Naive B cell (primary cell): ENCODE measurements at regions not wholly inside any gene's neighbourhood (a gene's known extent, or its start where the extent isn't known, plus 50 kb on each side); places are given as distances from the start of the nearest gene placed in this dataset.

Source experiments
- ATAC-seq, 2 donors: fragments of 150-1000 bp; cut with Tn5 transposase; 2 replicates each; pipeline ENCODE4 v1.10.0; 2021; ENCODE audit warnings: low read depth in 2 of 2, mild to moderate bottlenecking in 2 of 2, moderate library complexity in 2 of 2
- DNase-seq: peaks from one replicate; pipeline ENCODE4 v3.0.0; 2022
- H3K27ac Mint-ChIP-seq, 6 donors: one replicate each; pipeline ENCODE4 v1.8.0; 2020 to 2022; ENCODE audit warnings: mild to moderate bottlenecking in 6 of 6, mixed read lengths in 6 of 6, moderate library complexity in 5 of 6, inconsistent platforms in 2 of 6
- H3K27me3 Mint-ChIP-seq, 3 donors: one replicate each; pipeline ENCODE4 v1.8.0; 2021 to 2022; ENCODE audit warnings: mixed read lengths in 3 of 3, mild to moderate bottlenecking in 1 of 3
- H3K36me3 Mint-ChIP-seq, 2 donors: one replicate each; pipeline ENCODE4 v1.8.0; 2020 to 2022; ENCODE audit warnings: mixed read lengths in 2 of 2, inconsistent platforms in 1 of 2, mild to moderate bottlenecking in 1 of 2
- H3K4me1 Mint-ChIP-seq, 3 donors: one replicate each; pipeline ENCODE4 v1.8.0; 2020 to 2022; ENCODE audit warnings: mixed read lengths in 3 of 3, inconsistent platforms in 1 of 3, mild to moderate bottlenecking in 1 of 3, moderate library complexity in 1 of 3
- H3K4me3 Mint-ChIP-seq, 8 donors: one replicate each; pipeline ENCODE4 v1.8.0; 2020 to 2022; ENCODE audit warnings: mild to moderate bottlenecking in 8 of 8, mixed read lengths in 8 of 8, moderate library complexity in 8 of 8, inconsistent platforms in 2 of 8
- H3K9me3 Mint-ChIP-seq, 7 donors: one replicate each; pipeline ENCODE4 v1.8.0; 2020 to 2022; ENCODE audit warnings: mixed read lengths in 7 of 7, mild to moderate bottlenecking in 5 of 7, inconsistent platforms in 2 of 7, moderate library complexity in 1 of 7

DNA sequence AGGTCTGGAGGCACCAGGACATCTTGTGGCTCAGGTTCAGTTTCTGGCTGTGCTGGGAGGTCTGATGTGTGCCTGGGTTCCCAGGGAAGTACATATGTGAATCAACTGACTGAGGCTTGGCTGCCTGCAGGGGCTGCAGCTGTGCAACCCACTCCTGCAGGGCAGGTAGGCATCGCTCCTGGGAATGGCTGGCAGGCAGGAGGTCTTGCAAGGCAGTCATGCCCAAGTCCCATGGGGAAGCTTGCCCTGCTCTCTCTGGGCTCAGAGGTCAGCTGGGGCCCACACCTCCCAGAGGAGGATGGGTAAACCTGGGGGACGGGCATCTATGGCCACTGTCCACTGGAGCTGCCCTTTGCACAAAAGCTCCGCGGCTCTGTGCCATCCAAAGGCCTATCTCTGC lies 1141.8 kb downstream of the SLITRK1 start:
- no peak for ATAC-seq
- no peaks in the 10 kb centered on the region for H3K27me3 Mint-ChIP-seq
- H3K4me1 Mint-ChIP-seq: no peaks in the 10 kb centered on the region
- peaks cover 0 to 16% (median 5%) of the 10 kb centered on the region in 7 donors for H3K9me3 Mint-ChIP-seq
- no peak overlapping the region for H3K27ac Mint-ChIP-seq
- no peak overlapping the region for H3K4me3 Mint-ChIP-seq
- DNase-seq: no peak
- no peaks in the 10 kb centered on the region for H3K36me3 Mint-ChIP-seq

DNA sequence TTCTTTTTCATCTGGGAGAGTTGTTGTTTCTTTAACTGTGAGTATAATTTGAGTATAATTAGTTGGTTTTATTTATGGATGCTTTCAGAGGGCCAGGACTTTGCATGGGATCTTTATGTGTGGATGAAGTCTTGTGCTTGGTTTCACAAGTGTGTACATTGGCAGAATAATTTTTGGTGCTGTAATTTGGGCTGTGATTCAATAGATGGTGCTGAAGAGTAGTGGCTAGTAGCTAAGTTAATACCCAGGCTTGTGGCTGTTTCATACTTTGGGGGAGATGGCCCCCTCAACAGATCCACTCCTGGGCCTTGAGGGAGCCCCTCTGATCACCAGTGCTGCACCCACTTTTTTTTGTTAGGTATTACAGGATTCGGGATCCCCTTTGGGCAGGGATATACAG lies 1142.4 kb downstream of the SLITRK1 start:
- no peaks in the 10 kb centered on the region for H3K27me3 Mint-ChIP-seq
- peaks cover 0 to 16% (median 7%) of the 10 kb centered on the region in 7 donors for H3K9me3 Mint-ChIP-seq

DNA sequence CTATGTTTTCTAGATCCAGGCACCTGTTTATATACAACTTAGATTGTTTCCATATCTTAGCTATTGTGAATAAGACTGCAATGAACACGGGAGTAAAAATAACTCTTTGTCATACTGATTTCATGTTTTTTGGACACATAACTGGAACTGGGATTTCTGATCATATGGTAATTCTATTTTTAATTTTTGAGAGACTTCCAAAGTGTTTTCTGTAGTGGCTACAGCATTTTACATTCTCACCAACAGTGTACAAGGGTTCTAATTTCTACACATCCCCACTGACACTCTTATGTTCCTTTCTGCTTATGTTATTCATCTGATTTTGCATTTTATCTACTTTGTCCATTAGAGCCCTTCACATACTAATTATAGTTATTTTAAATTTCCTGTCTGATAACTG lies 1152.9 kb downstream of the SLITRK1 start:
- DNase-seq (no peak), ATAC-seq (no peak)
- Mint-ChIP-seq H3K9me3 (peaks cover 0 to 12% (median 6%) of the 10 kb centered on the region in 7 donors), H3K27me3 (no peaks in the 10 kb centered on the region), H3K4me1 (no peaks in the 10 kb centered on the region), H3K36me3 (no peaks in the 10 kb centered on the region), H3K27ac (no peak overlapping the region), H3K4me3 (no peak overlapping the region)

More for the DNA sequence above, 1142.4 kb downstream of the SLITRK1 start:
- no peak for DNase-seq
- no peaks in the 10 kb centered on the region for H3K36me3 Mint-ChIP-seq
- H3K4me3 Mint-ChIP-seq: no peak overlapping the region
- no peaks in the 10 kb centered on the region for H3K4me1 Mint-ChIP-seq
- no peak for ATAC-seq
- no peak overlapping the region for H3K27ac Mint-ChIP-seq

DNA sequence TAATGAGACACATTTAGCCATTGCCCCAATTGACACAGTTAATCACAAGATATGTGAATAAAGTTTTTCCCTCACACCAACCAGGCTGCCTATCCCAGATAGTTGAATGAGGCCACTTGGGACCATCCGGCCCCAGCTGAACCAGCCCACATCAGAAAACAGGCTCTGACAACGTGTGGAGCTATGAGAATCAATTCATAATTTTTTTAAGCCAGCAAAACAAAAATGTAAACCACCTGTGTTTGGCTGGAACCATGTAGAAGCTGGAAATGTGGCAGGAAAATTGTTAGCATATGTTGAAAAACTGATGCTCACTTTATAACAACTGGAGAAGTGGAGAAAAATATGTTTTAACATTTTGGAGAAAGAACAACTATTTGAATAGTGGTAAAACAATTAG lies 1161.3 kb downstream of the SLITRK1 start:
- H3K27me3 Mint-ChIP-seq: no peaks in the 10 kb centered on the region
- ATAC-seq: no peak
- H3K4me1 Mint-ChIP-seq: no peaks in the 10 kb centered on the region

DNA sequence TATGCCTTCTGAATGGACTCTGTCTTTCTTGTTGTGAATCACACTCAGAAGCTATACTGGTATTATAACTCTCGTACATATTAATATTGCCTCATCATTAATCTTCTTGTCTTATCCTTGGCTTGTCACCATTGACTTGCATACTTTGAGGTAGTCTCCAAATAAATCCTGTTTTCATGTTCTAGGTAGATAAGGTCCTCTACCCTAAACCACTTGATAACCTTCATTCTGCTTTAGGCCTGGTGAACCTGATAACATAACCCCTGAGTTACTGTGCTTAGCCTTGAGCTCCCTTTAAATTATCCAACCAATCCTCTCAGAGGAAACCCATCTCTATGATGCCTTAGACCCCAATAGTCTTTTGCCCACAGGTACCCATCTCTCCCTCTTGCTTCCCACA lies 1162.3 kb downstream of the SLITRK1 start:
- ATAC-seq (no peak), DNase-seq (no peak)
- Mint-ChIP-seq H3K4me3 (no peak overlapping the region), H3K27ac (peak overlapping the region in 1 of 6 donors; percentile 49), H3K36me3 (no peaks in the 10 kb centered on the region), H3K27me3 (no peaks in the 10 kb centered on the region), H3K4me1 (no peaks in the 10 kb centered on the region), H3K9me3 (peaks cover 0 to 4% (median 0%) of the 10 kb centered on the region in 7 donors)

More for the DNA sequence above, 1161.3 kb downstream of the SLITRK1 start:
- no peak overlapping the region for H3K27ac Mint-ChIP-seq
- H3K9me3 Mint-ChIP-seq: peaks cover 0 to 4% (median 0%) of the 10 kb centered on the region in 7 donors
- H3K4me3 Mint-ChIP-seq: no peak overlapping the region
- H3K36me3 Mint-ChIP-seq: no peaks in the 10 kb centered on the region
- no peak for DNase-seq

DNA sequence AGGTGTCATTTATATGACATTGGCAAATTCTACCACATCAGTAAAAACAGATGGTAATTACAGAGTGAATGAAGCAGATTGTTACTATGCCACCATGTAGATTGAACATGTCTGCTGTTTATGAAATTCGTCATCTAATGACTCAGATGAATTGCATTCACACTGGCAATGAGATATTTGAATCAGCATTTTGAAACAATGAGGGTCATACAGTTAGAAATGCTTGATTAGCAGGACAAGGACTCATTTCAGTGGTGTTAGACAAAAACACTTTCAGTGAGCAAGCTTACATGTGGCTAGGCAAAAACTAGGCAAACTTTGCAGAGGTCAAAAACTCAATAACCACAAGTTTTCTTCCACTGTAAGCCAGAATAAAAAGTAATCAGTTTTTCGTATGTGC lies 1165.0 kb downstream of the SLITRK1 start:
- Mint-ChIP-seq H3K27me3 (no peaks in the 10 kb centered on the region), H3K27ac (no peak overlapping the region), H3K9me3 (peaks cover 0 to 4% (median 0%) of the 10 kb centered on the region in 7 donors), H3K4me1 (no peaks in the 10 kb centered on the region), H3K4me3 (no peak overlapping the region), H3K36me3 (no peaks in the 10 kb centered on the region)
- ATAC-seq (no peak), DNase-seq (no peak)

DNA sequence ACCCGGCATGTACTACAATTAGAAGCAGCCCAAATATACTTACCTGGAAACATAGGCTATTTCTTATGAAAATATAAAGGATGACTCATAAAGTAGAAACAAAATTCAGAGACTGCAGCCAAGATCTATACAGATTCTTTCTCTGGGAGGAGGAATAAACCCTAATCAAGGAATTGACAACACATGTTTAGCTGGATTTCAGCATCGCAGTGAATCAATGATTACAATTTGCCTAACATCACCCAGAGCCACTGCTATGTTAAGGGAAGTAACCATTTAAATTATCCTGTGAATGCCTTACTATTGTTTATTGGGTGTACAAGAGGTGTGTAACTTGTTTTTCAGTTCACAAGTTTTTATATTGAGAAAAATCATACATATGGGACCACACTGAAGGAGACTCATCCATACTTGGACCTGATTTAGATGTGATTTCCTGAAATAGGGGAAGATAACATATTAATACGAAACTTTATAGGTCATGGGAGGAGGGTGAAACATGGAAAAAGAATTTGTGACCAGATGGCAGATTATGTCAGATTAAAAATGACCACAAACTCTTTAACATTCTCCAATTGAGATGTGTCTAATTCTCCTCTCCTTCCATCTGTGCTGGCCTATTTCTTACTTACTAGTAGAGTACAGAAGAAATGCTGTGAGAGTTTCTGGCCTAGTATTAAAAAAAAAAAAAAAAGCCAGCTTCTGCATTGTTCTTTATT lies 1168.4 kb downstream of the SLITRK1 start:
- Mint-ChIP-seq H3K4me1 (no peaks in the 10 kb centered on the region), H3K9me3 (peaks cover 0 to 8% (median 0%) of the 10 kb centered on the region in 7 donors), H3K36me3 (no peaks in the 10 kb centered on the region), H3K27me3 (no peaks in the 10 kb centered on the region), H3K4me3 (no peak overlapping the region), H3K27ac (no peak overlapping the region)
- ATAC-seq (no peak), DNase-seq (no peak)

DNA sequence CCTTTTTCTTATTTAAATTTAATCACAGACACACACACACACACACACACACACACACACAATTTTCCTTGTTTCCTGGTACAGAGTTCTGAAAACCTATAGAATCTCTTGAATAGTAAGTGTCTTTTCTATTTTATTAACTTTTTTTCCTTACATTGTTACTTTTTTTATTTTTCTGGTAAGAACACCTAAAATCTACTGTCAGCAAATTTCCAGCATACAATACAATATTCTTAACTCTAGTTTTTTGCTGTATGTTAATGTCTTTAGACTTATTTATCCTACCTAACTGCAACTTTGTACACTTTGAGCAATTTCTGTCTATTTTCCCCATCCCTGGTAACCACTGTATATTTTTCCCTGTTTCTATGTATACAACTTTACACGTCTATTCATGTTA lies 1179.8 kb downstream of the SLITRK1 start:
- Mint-ChIP-seq H3K4me3 (no peak overlapping the region), H3K27ac (no peak overlapping the region), H3K36me3 (no peaks in the 10 kb centered on the region), H3K27me3 (no peaks in the 10 kb centered on the region), H3K9me3 (peaks cover 0 to 25% (median 3%) of the 10 kb centered on the region in 7 donors), H3K4me1 (no peaks in the 10 kb centered on the region)
- no peak for ATAC-seq
- DNase-seq: no peak

DNA sequence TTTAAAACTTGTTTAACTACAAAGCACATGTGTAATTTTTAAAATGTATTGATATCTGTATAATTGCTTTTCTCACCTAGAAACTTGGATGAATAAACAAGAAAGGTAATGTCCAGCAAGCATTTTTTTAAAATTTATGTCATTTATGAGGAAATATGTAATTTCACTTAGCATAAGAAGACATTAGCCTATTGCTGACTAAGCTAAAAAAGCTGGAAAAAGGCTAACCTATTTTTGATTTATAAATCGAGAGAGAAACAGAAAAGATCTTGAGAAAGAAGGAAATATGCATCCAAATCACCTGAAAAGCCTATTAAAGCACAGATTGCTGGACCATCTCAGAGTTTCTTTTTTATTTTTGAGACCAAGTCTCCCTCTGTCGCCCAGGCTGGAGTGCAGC lies 1181.3 kb downstream of the SLITRK1 start:
- Mint-ChIP-seq H3K4me3 (no peak overlapping the region), H3K36me3 (no peaks in the 10 kb centered on the region), H3K27ac (no peak overlapping the region), H3K4me1 (no peaks in the 10 kb centered on the region), H3K27me3 (no peaks in the 10 kb centered on the region), H3K9me3 (peaks cover 0 to 19% (median 3%) of the 10 kb centered on the region in 7 donors)
- DNase-seq: no peak
- ATAC-seq: no peak

DNA sequence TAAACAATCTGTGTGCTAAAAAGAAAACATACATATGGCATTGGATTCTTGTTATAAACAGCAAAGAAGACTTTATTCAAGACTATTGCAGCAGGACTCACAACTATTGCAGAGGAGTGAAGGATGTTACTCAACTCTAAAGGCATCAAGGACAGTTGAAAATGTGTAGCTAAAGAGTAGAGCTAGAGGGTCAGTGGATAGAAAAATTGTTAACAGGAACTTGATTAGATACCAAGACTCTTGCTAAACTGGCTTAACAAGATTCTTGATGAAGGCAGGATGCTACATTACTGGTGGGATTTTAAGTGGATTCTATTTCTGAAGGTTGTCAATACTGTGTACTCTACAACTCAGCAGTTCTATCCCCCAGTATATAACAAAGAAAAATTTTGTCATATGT lies 1183.3 kb downstream of the SLITRK1 start:
- H3K4me3 Mint-ChIP-seq: no peak overlapping the region
- ATAC-seq (no peak), DNase-seq (no peak)
- H3K4me1 Mint-ChIP-seq: no peaks in the 10 kb centered on the region
- H3K27ac Mint-ChIP-seq: no peak overlapping the region
- peaks cover 0 to 12% (median 3%) of the 10 kb centered on the region in 7 donors for H3K9me3 Mint-ChIP-seq
- H3K36me3 Mint-ChIP-seq: no peaks in the 10 kb centered on the region
- no peaks in the 10 kb centered on the region for H3K27me3 Mint-ChIP-seq

DNA sequence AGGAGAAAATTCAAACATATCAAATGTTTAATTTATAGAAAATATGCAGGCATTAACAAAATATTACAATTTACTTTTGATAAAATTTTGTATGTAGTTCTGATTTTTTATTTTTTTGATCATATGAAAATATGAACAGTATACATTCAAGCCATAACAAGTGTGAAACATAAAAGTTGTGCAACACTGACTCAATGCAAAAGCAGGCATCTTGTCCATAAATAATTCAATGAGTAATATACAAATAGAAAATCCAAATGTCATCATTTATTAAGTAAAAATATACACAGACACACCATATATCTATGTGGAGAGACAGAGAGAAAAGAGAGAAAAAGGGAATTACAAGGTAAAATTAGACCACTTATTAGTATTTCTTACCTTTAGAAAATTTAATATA lies 1183.9 kb downstream of the SLITRK1 start:
- ATAC-seq: no peak
- H3K27me3 Mint-ChIP-seq: no peaks in the 10 kb centered on the region
- no peak overlapping the region for H3K4me3 Mint-ChIP-seq
- no peaks in the 10 kb centered on the region for H3K36me3 Mint-ChIP-seq
- H3K4me1 Mint-ChIP-seq: no peaks in the 10 kb centered on the region
- no peak overlapping the region for H3K27ac Mint-ChIP-seq
- peaks cover 0 to 12% (median 3%) of the 10 kb centered on the region in 7 donors for H3K9me3 Mint-ChIP-seq
- no peak for DNase-seq

DNA sequence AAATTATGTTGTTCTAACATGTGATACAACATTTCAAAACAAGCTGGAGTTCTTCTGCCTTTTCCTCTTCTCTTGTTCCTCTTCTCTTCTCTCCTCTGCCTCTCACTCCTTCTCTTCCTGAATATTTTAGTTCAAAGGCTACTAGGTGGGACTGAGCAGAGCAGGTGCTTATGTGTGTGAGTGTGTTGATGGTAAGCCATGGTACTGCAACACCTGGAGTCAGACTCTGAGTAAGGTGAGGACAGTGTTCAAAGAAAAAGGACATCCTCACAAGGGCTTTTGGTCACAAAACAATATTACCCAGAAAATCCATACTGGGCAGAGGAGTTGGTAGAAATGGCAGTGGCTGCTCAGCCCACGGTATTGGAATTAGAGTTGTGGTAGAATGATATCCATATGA lies 1188.7 kb downstream of the SLITRK1 start:
- H3K4me3 Mint-ChIP-seq: no peak overlapping the region
- no peaks in the 10 kb centered on the region for H3K36me3 Mint-ChIP-seq

DNA sequence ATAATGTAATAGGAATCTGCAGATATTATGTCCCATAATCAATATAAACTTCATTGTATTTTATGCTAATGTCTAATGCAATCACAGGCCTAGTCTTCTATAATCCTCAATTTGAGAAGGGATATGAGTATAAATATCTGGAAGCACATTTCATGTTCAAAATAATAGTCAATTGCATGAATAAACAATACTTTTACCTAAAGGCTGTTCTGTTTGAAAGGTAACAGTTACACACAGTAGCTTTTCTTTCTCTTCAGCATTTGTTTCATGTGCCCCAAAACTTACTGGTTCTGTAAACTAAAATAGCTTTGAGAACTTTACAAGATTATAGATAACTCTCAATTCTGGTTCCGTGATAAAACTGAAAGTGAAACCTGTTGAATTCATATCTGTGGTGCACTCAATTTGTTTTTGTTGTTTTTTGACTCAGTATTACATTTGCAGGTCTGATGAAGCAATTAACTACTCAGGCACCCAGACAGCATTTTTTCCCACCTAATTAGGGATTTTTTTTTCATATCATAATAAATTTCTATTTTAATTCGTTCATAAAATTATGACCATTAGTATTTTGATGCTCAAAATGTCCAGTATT lies 1193.8 kb downstream of the SLITRK1 start:
- Mint-ChIP-seq H3K36me3 (no peaks in the 10 kb centered on the region), H3K27ac (no peak overlapping the region), H3K27me3 (no peaks in the 10 kb centered on the region), H3K4me3 (peak overlapping the region in 6 of 8 donors; percentile 2 to 63 (median 58)), H3K9me3 (peaks cover 0 to 1% (median 0%) of the 10 kb centered on the region in 7 donors), H3K4me1 (peaks cover 13 to 19% (median 15%) of the 10 kb centered on the region in 3 donors)
- DNase-seq (no peak), ATAC-seq (no peak)

More for the DNA sequence above, 1188.7 kb downstream of the SLITRK1 start:
- Mint-ChIP-seq H3K27me3 (no peaks in the 10 kb centered on the region), H3K9me3 (peaks cover 0 to 7% (median 0%) of the 10 kb centered on the region in 7 donors), H3K27ac (no peak overlapping the region), H3K4me1 (peaks cover 9 to 11% (median 9%) of the 10 kb centered on the region in 3 donors)
- no peak for ATAC-seq
- DNase-seq: no peak

DNA sequence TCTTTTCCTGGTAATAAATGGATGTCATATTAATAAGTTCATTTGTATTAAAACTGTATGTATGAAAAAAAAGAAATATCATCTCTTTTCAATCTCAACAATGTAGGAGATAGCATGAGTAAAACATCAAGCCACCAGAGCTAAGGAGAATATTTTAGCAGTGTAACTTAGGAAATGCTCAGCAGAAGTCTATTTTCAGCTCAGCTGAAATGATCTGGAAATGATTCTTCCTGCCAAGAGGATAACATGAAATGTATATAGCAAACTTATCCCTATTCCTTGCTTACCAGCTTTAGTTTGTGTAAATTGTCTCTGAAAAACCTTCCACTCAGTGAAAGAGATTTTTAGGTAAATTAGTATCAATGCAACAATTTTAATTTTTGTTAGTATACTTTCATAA lies 1194.4 kb downstream of the SLITRK1 start:
- no peak for ATAC-seq
- no peak for DNase-seq
- H3K9me3 Mint-ChIP-seq: no peaks in the 10 kb centered on the region
- no peaks in the 10 kb centered on the region for H3K36me3 Mint-ChIP-seq
- H3K4me3 Mint-ChIP-seq: peak overlapping the region in 3 of 8 donors; percentile 2 to 58 (median 32)
- peaks cover 13 to 19% (median 15%) of the 10 kb centered on the region in 3 donors for H3K4me1 Mint-ChIP-seq
- H3K27ac Mint-ChIP-seq: no peak overlapping the region
- no peaks in the 10 kb centered on the region for H3K27me3 Mint-ChIP-seq
